ENCODE measurements at regions not wholly inside any gene's neighbourhood (a gene's known extent, or its start where the extent isn't known, plus 50 kb on each side); places are given as distances from the start of the nearest gene placed in this dataset.

DNA sequence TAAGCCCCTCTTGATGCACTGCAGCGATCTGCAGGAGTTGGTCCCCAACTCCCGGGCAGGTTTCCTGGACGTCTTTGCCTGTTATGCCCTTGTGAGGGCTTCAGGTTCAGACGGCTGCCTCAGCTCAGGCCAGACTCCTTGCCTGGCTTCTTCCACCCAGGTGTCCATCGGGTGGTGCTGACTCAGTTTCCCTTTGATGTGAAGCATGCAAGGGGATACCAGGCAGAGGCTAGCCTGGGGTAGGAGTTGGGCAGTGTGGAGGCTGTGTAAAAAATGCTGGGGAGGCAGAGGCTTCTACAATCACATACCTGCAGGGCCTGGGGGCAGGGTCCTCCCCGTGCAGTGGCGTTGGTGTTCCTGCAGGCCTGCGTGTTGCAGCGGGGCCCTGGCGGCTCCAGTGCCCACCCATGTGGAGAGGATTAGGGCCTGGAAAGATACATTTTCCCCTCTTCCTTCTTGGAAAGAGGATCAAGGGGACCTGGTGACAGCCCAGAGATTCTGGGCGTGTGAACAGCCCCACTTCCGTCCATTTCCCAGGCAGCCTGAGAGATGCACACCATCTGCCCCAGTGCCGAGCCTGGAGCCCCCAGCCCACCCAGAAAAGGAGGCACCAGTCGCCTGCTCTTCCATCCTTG lies 338.3 kb downstream of the DYSF start:
- TF ChIP-seq CTCF (IDR thresholded peaks at IDR 0.05 in 8 of 11, conservative IDR thresholded peaks at IDR 0.05 in 3 of 11) (no peak), POLR2A (IDR thresholded peaks at IDR 0.05) (no peak)

Measured in spleen (tissue), 7 donors.